Cerebellar nuclear complex (tissue), 1 donor: ENCODE measurements at regions not wholly inside any gene's neighbourhood (a gene's known extent, or its start where the extent isn't known, plus 50 kb on each side); places are given as distances from the start of the nearest gene placed in this dataset.

Experiments
- DNase-seq, 2 experiments: peaks; one replicate each; lab custom pipeline; 2025; lab: John Stamatoyannopoulos, UW

- no peak for DNase-seq
Measured at GRCh38 chr2:217691516-217691915, 311.3 kb downstream of the TNS1 start.

- DNase-seq: no peak
Measured at GRCh38 chr2:217689053-217689452, 313.7 kb downstream of the TNS1 start.

- no peak for DNase-seq
Measured at GRCh38 chr2:217688494-217688893, 314.3 kb downstream of the TNS1 start.

- no peak for DNase-seq
Measured at GRCh38 chr2:217687771-217688170, 315.0 kb downstream of the TNS1 start.

- DNase-seq: no peak
Measured at GRCh38 chr2:217685255-217685605, 317.6 kb downstream of the TNS1 start.

- no peak for DNase-seq
Measured at GRCh38 chr2:217684431-217685254, 318.2 kb downstream of the TNS1 start.

GRCh38 chr2:217683106-217683870 is 319.5 kb downstream of the TNS1 start:
- DNase-seq: no peak

- no peak for DNase-seq
Measured at GRCh38 chr2:217681791-217682190, 321.0 kb downstream of the TNS1 start.

GRCh38 chr2:217680381-217680780 is 322.4 kb downstream of the TNS1 start:
- DNase-seq: no peak

- no peak for DNase-seq
Measured at GRCh38 chr2:217673627-217674026, 329.2 kb downstream of the TNS1 start.

- DNase-seq: no peak
Measured at GRCh38 chr2:217672472-217672871, 330.3 kb downstream of the TNS1 start.

GRCh38 chr2:217671871-217672270 is 330.9 kb downstream of the TNS1 start:
- no peak for DNase-seq

GRCh38 chr2:217671075-217671474 is 331.7 kb downstream of the TNS1 start:
- no peak for DNase-seq

- no peak for DNase-seq
Measured at GRCh38 chr2:217669831-217670230, 333.0 kb downstream of the TNS1 start.

- no peak for DNase-seq
Measured at GRCh38 chr2:217667512-217667911, 335.3 kb downstream of the TNS1 start.

- DNase-seq: no peak
Measured at GRCh38 chr2:217667035-217667434, 335.8 kb downstream of the TNS1 start.

GRCh38 chr2:217666338-217666737 is 336.5 kb downstream of the TNS1 start:
- no peak for DNase-seq

GRCh38 chr2:217664761-217665160 is 338.0 kb downstream of the TNS1 start:
- DNase-seq: no peak

GRCh38 chr2:217662984-217663602 is 339.7 kb downstream of the TNS1 start:
- no peak for DNase-seq

- no peak for DNase-seq
Measured at GRCh38 chr2:217661378-217661777, 341.4 kb downstream of the TNS1 start.

- no peak for DNase-seq
Measured at GRCh38 chr2:217660423-217660822, 342.4 kb downstream of the TNS1 start.

GRCh38 chr2:217658806-217659205 is 344.0 kb downstream of the TNS1 start:
- DNase-seq: no peak

GRCh38 chr2:217657252-217657651 is 345.5 kb downstream of the TNS1 start:
- DNase-seq: no peak
